GM21381 (cell line): ENCODE measurements at regions not wholly inside any gene's neighbourhood (a gene's known extent, or its start where the extent isn't known, plus 50 kb on each side); places are given as distances from the start of the nearest gene placed in this dataset.

ENCODE experiments used
- ATAC-seq: cut with Tn5 transposase; IDR thresholded peaks from one replicate; pipeline ENCODE4 v1.9.1; 2021; ENCODE audit warnings: mild to moderate bottlenecking, moderate library complexity; ENCODE audit not compliant: unreplicated experiment

- ATAC-seq = no peak
Observed at GRCh38 chr5:165906871-165907270, 2384.6 kb upstream of the WWC1 start.

DNA sequence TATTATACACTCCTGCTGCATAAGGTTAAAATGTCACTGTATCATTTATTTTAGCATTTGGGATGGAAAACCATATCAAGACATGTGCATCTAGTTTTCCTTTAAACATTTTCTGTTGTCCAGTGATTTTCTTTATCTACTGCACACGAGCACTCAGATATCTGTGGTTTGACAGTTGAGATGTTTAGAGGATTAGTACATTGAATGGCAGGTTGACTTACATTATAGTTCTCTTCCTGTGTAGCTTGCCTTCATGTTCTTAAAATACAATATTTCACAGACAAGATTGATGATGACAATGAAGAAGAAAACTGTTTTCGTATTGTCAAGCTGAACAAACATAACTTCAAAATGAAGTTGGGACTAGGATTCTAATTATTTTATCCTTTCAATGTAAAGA lies 2378.4 kb upstream of the WWC1 start:
- ATAC-seq = no peak

DNA sequence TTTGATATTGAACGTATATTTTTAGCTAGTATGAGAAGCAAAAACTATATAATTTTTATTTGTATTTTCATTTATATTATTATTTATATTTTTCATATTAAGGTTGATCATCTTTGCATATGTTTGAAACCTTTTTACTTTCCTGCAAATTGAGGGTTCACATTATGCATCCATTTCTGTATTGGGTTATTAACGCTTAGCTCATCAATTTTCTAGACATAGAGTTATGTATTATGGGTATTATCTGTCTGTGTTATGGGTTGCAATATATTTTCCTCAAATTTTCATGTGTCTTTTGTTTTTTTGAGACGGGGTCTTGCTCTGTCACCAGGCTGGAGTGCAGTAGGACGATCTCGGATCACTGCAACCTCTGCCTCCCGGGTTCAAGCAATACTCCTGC lies 2377.0 kb upstream of the WWC1 start:
- no peak for ATAC-seq

DNA sequence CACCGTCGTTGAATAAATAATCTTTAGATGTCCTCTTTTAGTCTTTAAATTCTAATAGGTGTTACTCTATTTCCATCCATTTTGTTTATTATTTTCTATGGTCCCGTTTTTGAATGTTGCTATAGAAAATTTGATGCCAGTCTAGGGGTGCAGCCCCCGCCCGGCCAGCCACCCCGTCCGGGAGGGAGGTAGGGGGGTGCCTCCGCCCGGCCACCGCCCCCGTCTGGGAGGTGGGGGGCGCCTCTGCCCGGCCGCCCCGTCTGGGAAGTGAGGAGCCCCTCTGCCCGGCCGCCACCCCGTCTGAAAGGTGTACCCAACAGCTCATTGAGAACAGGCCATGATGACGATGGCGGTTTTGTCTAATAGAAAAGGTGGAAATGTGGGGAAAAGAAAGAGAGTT lies 2372.2 kb upstream of the WWC1 start:
- ATAC-seq = no peak

DNA sequence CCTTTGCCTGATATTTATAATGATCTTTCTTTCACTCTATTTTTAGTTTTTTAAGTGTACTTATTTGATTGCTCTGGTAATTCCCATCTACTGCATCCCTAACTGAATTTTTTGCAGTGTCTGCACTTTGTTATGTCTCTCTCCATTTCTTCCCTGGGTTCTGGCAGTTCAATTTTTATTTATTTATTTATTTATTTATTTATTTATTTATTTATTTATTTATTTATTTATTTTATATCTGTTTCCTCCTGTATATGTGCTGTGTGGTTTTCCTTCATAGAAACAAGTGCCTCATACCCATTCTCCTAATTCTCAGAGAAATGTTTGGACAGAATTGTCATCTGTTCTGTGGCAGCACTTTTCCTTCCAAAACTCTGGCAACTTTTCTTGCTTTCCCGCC lies 2370.8 kb upstream of the WWC1 start:
- no peak for ATAC-seq

DNA sequence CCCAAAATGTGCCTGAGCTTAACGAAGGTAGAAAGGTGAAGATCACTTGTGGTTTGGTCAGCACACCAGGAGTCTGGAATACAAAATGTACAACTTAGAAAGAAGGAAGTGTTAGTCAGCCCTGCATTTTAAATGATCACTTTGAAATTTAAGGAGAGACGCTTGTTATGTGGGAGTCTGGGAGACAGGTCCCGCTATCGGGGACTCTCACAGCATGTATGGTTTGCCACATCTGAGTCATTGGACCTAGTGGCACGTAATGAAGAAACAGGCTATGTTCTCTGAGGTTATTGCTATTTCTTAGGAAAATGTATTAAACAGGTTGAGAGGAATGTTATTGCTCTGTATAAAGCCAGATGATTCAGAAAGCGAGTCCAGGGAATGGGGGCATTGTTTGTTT lies 2362.5 kb upstream of the WWC1 start:
- no peak for ATAC-seq

DNA sequence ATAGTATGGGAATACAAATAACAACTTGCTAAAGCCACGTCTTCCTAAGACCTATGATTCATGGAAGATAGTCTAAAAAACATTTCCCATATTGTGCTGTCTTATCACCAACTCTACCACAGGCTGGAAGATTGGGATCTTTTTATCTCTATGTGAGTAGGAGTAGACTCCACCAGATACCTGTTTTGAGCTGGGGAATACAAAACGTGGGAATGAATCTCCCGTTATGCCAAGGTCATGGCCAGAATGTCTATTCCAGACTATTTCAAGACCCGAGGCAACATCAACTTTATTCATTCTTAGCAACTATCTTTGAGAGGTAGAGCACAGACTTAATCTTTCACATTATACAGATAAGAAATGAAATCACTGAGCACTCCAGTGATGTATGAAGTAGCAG lies 2350.9 kb upstream of the WWC1 start:
- no peak for ATAC-seq

GRCh38 chr5:165956854-165957253 lies 2334.6 kb upstream of the WWC1 start:
- no peak for ATAC-seq

DNA sequence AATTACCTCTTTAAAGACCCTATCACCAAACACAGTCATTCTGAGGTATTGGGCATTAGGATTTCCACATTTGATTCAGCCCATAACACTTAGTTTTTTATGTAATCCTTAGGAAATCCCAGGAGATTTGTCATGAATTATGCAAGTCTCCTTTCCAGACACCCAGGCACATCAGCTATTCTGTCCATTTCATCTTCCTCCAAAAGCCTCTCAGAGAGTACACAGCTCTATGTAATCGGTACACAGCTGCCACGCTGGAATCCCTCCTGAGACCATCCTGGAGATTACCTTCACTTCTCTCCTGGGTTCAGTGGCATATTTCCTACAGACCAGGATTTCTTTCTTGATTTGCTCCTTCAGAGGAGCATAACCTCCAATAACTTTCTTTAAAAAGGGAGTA lies 2309.8 kb upstream of the WWC1 start:
- ATAC-seq = no peak

DNA sequence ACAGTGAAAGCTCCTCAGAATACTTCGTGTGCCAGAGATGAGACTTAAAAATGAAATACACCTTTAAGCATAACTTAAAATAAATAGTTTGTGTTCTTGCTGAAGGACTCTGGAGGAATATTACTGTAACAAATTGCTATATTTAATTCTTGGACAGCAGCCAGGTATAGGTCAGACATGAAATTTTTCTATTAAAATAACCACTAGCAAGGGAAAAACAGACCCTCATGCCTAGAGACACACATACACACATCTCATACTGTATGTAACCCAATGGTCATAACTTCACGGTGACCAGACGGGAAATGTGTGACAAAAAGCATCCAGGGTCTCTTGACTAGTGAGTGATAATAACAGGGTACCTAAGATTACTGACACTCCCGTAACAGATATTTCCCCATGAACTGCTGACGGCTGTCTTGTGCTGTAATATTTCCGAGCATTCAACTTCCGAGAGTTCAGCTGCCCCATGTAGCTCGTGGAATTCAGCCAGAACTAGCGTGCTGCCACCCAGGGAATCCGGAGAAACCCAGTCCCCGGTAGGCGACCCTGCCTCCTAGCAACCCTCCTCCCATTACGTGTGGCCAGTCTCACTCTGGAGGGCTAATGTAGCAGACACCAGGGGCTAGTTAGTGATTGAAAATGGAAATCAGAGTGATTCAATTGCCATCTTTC lies 2295.1 kb upstream of the WWC1 start:
- ATAC-seq = no peak

DNA sequence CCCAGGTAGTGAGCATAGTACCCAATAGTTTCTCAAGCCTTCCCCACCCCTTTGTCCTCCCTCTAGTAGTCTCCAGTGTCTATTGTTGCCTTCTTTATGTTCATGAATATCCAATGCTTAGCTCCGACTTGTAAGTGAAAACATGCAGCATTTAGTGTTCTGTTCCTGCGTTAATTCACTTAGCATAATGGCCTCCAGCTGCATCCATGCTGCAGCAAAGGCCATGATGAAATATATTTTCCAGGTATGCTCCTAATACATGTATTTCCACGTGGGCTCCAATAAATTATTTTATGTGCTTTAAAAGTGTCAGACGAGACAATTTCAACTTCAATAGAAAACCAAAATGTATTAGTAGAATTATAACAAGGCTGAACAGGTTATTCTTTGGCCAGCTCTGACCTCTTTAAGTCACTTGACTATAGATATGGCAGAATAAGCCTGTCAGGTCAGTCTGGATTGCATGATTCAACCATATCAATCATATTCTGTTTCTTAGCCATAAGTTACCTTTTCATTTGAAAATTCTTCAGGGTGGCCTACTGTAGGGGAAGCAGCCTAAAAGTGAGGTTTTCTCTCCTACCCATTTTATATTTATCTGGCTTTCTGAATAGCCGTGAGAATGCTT lies 2291.6 kb upstream of the WWC1 start:
- ATAC-seq = no peak

DNA sequence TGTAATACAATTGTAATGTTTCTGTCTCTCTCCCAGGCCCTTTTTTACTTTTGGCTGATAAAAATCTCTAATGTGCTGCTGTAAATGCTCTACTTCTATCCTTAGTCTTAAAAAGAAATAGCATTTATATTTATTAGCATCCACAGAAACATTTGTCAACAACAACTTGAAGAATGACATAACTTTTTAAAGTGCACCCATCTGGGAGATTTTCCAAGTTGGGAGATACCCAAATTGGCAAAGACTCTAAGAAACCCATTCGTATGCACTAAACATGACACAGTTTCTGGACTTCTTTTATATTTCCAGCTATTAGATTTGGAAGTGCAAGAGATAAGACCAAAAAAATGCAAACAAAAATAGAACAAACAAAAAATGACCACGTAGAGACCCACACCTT lies 2287.4 kb upstream of the WWC1 start:
- ATAC-seq = no peak

DNA sequence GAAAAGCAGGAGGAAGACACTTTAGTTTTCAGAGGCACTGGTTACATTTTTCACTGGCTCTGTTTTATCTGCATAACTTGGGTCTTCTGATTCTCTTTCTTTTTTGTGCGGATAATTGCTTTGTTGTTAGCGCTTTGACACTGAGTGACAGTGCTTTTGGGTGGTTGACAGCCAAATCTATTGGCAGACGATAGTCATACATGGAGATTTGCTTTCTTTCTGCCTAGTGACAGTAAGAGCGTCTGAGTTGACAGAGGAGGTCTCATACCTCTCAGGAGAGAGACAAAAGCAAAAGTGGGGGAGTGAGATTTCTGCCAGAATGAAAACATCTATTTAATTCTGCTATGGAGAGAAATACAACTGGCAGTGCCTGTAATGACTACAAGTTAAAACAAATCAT lies 2278.0 kb upstream of the WWC1 start:
- ATAC-seq = no peak

DNA sequence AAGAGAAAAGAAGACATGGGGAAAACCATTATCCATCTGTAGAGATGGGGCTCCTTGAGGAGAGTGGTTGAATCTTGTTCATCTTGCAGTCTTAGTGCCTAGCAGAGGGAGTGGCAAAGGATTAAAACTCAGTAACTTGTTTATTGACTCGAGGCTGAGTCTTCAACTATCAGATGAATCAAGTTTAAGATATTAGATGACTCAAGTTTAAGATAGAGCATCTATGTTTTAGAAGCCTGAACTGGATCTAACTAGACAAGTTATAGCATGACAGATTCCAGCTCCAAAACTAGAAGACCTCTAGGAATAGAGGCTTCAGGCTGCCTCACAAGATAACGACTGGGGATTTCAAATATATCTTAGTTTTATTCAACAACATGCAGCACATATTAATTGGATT lies 2277.2 kb upstream of the WWC1 start:
- ATAC-seq = no peak

DNA sequence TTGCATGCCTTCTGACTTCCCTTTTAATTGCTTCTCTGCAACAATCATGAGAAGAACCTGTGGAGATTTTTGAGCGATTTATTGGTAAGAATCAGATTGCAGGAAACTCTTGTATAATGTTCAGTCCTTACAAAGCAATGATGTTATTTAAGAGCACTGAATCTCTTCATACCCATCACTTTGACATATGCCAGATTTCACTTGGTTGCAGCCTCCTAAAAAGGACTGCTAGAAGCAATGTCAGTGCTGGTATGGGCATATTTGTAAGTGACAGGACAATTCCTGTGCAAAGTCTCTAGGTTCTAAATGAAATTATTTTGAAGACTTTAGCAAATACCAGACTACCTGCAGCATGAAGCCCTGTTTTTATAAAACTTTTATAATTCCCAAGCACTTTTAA lies 2272.7 kb upstream of the WWC1 start:
- no peak for ATAC-seq

DNA sequence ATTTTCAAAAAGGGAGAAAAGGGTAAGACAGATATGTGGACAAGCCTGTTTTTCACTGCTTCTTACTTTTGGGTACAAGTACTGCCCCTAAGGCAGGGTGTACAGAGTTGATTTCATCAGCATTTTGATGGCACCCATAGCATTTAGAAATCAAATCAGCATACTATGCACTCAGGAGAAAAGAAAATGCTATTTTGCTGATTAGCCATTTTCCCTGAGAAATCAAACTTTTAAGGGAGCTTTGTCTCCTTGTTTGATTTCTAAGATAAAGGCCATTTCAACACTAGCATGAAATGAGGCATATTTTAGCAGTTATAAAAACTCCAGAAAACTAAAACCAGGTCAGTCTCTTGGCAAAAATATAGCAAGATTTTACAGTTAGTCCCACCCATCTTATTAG lies 2269.4 kb upstream of the WWC1 start:
- ATAC-seq = no peak

DNA sequence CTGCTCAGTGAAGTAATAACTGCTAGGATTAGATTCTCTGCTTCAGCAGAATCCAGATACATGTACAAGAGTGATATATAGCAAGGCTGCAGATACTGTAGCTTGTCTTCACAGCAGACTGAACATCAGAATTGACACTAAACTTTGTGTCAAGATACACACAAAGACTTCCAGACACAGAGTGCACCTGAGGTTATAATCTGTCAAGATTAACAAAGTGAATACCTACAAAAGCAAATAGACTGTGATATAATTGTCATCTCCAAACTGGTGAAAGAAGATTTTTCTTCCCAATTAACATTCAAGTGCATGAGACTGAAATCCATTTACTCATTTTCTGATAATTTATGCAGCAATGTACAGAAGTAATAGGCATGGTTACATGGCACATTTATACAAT lies 2266.5 kb upstream of the WWC1 start:
- ATAC-seq = no peak

DNA sequence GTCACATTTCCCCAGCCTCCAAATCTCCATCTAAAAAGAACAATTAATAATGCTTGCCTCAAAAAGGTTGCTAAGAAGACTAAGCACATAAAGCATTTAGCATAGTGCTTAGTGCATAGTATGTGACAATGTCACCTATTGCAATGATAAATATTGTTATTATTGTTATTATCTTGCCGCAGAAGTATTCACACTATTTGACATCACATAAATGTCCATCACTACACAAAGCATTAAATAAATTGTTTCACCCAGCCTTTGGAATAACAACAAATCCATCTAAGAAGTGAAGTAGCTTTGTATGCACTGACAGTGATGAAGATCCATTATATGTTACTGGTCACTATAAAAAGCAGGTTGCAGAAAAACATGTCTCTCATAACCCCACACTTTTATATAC lies 2263.9 kb upstream of the WWC1 start:
- ATAC-seq = no peak

DNA sequence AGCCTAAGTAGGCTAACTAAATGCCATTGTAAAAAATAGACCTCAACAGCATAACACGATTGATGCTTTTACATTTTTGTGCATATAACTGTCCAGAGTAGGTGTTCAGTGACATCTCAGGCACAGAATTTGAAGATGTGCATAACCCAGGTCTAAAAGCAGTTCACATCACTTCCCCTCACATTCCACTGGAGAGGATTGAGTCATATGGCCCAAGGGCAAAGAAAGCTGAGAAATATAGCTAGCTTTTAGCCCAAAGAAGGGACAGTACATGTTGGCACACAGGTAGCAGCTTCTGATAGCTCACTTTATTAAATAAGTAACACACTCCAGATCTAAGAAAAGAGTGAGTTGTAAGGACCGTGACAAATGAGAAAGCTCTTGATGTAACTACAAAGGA lies 2259.5 kb upstream of the WWC1 start:
- no peak for ATAC-seq

DNA sequence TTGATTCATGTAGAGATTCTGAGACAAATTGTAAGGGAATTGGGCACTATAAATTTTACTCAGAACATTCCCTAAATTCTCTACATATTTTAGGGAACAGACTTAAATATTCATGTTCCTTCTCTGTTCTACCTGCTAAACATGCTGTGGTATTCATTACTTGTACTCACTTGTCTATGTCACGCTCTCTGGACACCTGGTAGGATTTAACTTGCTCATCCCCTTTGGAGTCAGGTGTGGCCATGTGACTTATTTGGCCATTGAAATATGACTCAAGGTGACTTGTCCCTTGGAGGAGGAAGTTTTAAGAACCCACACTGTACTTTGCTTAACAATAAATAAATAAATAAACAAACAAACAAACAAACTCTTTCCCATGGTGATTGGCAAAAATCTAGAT lies 2258.8 kb upstream of the WWC1 start:
- ATAC-seq = no peak

DNA sequence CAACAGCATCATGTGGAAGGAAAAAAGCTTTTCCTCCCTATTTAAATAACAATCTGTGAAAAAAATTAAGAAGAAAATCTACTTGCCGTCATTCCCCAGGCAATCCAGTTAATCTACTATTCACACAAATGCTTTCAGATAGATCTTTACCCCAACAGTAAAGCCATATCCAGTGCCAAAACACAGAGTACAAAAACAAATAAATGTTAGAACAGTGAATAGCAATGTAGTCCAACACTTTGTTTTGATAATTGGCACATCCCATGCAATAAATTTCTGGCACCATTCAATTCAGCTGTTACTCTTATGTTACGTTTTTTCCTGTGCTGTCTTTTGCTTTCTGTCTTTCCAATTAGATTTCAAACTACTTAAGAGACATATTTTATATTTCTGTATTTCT lies 2245.5 kb upstream of the WWC1 start:
- no peak for ATAC-seq

GRCh38 chr5:166046956-166047355 lies 2244.5 kb upstream of the WWC1 start:
- ATAC-seq = no peak

DNA sequence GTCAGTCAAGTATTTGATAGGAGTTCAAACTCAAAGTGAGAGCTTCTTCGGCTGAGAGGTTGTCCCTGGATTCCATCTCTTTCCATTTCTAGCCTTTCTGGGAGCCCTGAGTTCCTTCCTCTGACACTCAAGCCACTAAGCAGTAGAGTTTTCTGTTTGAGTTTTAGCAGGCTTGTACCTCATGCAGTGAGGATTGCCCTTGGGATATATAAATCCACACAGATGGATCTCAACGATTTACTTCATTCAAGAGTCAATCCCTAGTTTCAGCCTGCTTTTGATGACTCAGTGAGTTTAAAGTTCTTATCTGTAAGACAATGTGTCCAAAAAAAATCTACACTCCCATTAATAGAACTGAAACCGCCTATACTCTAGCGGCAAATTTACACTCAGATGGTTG lies 2240.9 kb upstream of the WWC1 start:
- no peak for ATAC-seq
